ENCODE measurements at regions not wholly inside any gene's neighbourhood (a gene's known extent, or its start where the extent isn't known, plus 50 kb on each side); places are given as distances from the start of the nearest gene placed in this dataset.

- TF ChIP-seq CTCF (conservative IDR thresholded peaks at IDR 0.05; ENCODE audit: low read length) (0 out of 2 replicates have a peak, but pooled peaks have one; percentile 9), EZH2phosphoT487 (IDR thresholded peaks at IDR 0.05; ENCODE audit: borderline replicate concordance) (no peak)
These were observed 190.5 kb upstream of the PLXNC1 start for GRCh38 chr12:93957870-93958269.

All from Loucy (cell line).